ENCODE measurements at regions not wholly inside any gene's neighbourhood (a gene's known extent, or its start where the extent isn't known, plus 50 kb on each side); places are given as distances from the start of the nearest gene placed in this dataset.

GRCh38 chr15:96165775-96166174, 164.7 kb upstream of the NR2F2 start:
- H3K27me3 ChIP-seq (ENCODE audit: control insufficient read depth in 1 of 2, insufficient read depth in 2 of 2, low read length in 2 of 2), result no peaks in the 10 kb centered on the region
- H3K27ac ChIP-seq (ENCODE audit: extremely low read length, insufficient read depth, low read length), result no peak overlapping the region
- DNase-seq (ENCODE audit: low spot score) (no peak), ATAC-seq (no peak), FAIRE-seq (no peak)
- POLR2A ChIA-PET, result no interaction called here
- no peaks in the 10 kb centered on the region for H3K36me3 ChIP-seq (replicated peaks in 1 of 2; ENCODE audit: control insufficient read depth in 1 of 2, insufficient read depth in 2 of 2, low read length in 2 of 2)
- H3K4me2 ChIP-seq (ENCODE audit: low read depth, low read length), result no peak overlapping the region
- H3K9ac ChIP-seq (ENCODE audit: insufficient read depth, low read depth, low read length), result no peak overlapping the region
- in situ Hi-C loops (cut with HindIII; ENCODE audit: extremely low pct_ligation_motif_present, low pct_unique_long_range_greater_than_20kb), result no loop called here
- no peaks in the 10 kb centered on the region for H3K9me3 ChIP-seq (ENCODE audit: low read length)
- no peaks in the 10 kb centered on the region for H4K20me1 ChIP-seq (ENCODE audit: insufficient read depth, low read length)
- CTCF ChIA-PET (ENCODE audit: low intra/inter-chr PET ratio, low total read pairs), result no interaction called here
- no peak overlapping the region for H3K4me3 ChIP-seq (replicated peaks in 1 of 3; ENCODE audit: insufficient read depth in 1 of 3, low read depth in 2 of 3, low read length in 3 of 3)
- 85% methylated on average over 2 of the region's 2 CpGs for WGBS (ENCODE audit: low lambda C conversion rate)
- no peak overlapping the region for H2AFZ ChIP-seq (ENCODE audit: low read length)
- no peak for TF ChIP-seq HDAC1 (CRISPR knock-in tag; IDR thresholded peaks at IDR 0.05)
- TF ChIP-seq ZNF879 (CRISPR knock-in tag; IDR thresholded peaks at IDR 0.05), result no peak
- no peak for TF ChIP-seq ZKSCAN5 (CRISPR knock-in tag; IDR thresholded peaks at IDR 0.05)
- TF ChIP-seq HMG20A (CRISPR knock-in tag; IDR thresholded peaks at IDR 0.05; ENCODE audit: borderline replicate concordance), result no peak
- TF ChIP-seq ZNF773 (CRISPR knock-in tag; IDR thresholded peaks at IDR 0.05; ENCODE audit: borderline replicate concordance), result no peak
- no peak for TF ChIP-seq NR2C2 (CRISPR knock-in tag; IDR thresholded peaks at IDR 0.05; ENCODE audit: borderline replicate concordance)
- no peak for TF ChIP-seq YEATS4 (CRISPR knock-in tag; IDR thresholded peaks at IDR 0.05; ENCODE audit: borderline replicate concordance)
- TF ChIP-seq ZNF850 (CRISPR knock-in tag; conservative IDR thresholded peaks at IDR 0.05), result no peak
- no peak for TF ChIP-seq GABPA (IDR thresholded peaks at IDR 0.05; ENCODE audit: low read depth, low read length)
- no peak for TF ChIP-seq GABPA (CRISPR knock-in tag; IDR thresholded peaks at IDR 0.05; ENCODE audit: low read depth)
- no peak for TF ChIP-seq ZNF317 (CRISPR knock-in tag; IDR thresholded peaks at IDR 0.05)
- no peak for TF ChIP-seq ESRRA (CRISPR knock-in tag; IDR thresholded peaks at IDR 0.05; ENCODE audit: low read depth)
- TF ChIP-seq ISX (CRISPR knock-in tag; conservative IDR thresholded peaks at IDR 0.05), result no peak
- TF ChIP-seq ATF2 (CRISPR knock-in tag; IDR thresholded peaks at IDR 0.05), result no peak
- BruUV-seq (replicated peaks), result no TSS peak
- no peaks in the 10 kb centered on the region for H3K79me2 ChIP-seq (ENCODE audit: insufficient read depth, low read length)
- intact Hi-C loops (cut with micrococcal nuclease; ENCODE audit: unreplicated experiment), result no loop called here
- peaks cover 29% of the 10 kb centered on the region for H3K4me1 ChIP-seq (ENCODE audit: insufficient read depth, low read length)
